ENCODE measurements at regions not wholly inside any gene's neighbourhood (a gene's known extent, or its start where the extent isn't known, plus 50 kb on each side); places are given as distances from the start of the nearest gene placed in this dataset.

DNA sequence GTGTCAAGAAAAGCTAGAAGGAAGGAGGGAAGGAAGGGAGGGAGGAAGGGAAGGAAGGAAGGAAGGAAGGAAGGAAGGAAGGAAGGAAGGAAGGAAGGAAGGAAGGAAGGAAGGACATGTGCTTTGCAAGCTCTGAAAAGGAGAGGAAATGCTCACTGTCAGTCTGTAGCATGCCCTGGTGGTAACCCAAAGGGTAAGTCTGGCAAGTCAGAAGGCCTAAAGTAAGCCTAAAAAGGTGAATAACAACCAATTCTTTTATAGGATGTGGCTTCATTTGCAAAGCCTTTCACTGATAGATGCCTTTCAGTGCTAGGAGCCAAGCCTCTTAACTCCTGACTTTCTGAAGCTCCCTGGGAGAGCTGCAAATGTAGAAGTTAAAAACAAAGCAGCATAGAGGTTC lies 542.6 kb downstream of the CFAP47 start:
- no peak overlapping the region for H3K27ac Mint-ChIP-seq
- no peaks in the 10 kb centered on the region for H3K9me3 ChIP-seq (ENCODE audit: control insufficient read depth, low read length)
- H3K36me3 ChIP-seq (ENCODE audit: control insufficient read depth, insufficient read depth, low read length) = no peaks in the 10 kb centered on the region
- H3K27me3 Mint-ChIP-seq (ENCODE audit: insufficient read depth) = no peaks in the 10 kb centered on the region
- peaks cover 40% of the 10 kb centered on the region for H3K9me3 Mint-ChIP-seq
- H3K36me3 Mint-ChIP-seq (ENCODE audit: low read depth) = no peaks in the 10 kb centered on the region
- no peak overlapping the region for H3K9ac ChIP-seq (ENCODE audit: extremely low read depth, low read length, poor library complexity, severe bottlenecking)
- H3K4me3 ChIP-seq (ENCODE audit: low read length) = no peak overlapping the region
- no peaks in the 10 kb centered on the region for H3K27me3 ChIP-seq (ENCODE audit: control insufficient read depth, insufficient read depth, low read length, poor library complexity, severe bottlenecking)
- no peaks in the 10 kb centered on the region for H3K4me1 ChIP-seq (ENCODE audit: control insufficient read depth, insufficient read depth, low read length)
- H3K4me1 Mint-ChIP-seq = no peaks in the 10 kb centered on the region
- DNase-seq = no peak
- no peak overlapping the region for H3K4me3 Mint-ChIP-seq
- no peak overlapping the region for H3K27ac ChIP-seq (ENCODE audit: low read depth, low read length)
- TF ChIP-seq, protein P1, sequence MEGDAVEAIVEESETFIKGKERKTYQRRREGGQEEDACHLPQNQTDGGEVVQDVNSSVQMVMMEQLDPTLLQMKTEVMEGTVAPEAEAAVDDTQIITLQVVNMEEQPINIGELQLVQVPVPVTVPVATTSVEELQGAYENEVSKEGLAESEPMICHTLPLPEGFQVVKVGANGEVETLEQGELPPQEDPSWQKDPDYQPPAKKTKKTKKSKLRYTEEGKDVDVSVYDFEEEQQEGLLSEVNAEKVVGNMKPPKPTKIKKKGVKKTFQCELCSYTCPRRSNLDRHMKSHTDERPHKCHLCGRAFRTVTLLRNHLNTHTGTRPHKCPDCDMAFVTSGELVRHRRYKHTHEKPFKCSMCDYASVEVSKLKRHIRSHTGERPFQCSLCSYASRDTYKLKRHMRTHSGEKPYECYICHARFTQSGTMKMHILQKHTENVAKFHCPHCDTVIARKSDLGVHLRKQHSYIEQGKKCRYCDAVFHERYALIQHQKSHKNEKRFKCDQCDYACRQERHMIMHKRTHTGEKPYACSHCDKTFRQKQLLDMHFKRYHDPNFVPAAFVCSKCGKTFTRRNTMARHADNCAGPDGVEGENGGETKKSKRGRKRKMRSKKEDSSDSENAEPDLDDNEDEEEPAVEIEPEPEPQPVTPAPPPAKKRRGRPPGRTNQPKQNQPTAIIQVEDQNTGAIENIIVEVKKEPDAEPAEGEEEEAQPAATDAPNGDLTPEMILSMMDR (conservative IDR thresholded peaks at IDR 0.05) = no peak

DNA sequence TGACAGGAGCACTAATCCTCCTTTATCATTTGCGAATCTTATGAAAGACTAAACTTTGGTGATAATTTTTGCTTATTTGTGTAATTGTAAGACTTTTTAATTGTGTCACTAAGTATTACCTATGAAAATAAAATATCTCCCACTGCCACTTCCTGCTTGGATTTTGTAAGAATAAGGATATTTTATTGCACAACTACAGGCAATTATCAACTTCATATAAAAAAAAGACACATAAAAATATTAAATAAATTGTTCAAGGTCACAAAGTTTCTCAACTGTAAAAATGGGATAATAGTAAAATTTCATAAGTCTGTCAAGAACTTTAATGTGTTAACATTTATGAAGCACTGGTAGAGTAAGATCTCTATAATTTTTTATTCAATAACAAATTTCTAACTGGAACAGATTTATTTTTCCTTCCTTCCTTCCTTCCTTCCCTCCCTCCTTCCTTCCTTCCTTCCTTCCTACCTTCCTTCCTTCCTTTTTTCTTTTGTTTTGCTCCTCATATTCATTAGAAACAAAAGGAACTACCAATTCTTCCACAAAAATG lies 527.6 kb upstream of the FAM47C start:
- Mint-ChIP-seq H3K27ac (no peak overlapping the region), H3K27me3 (ENCODE audit: insufficient read depth) (no peaks in the 10 kb centered on the region), H3K9me3 (peaks cover 25% of the 10 kb centered on the region), H3K4me3 (no peak overlapping the region), H3K36me3 (ENCODE audit: low read depth) (no peaks in the 10 kb centered on the region), H3K4me1 (no peaks in the 10 kb centered on the region)
- Histone ChIP-seq H3K4me1 (ENCODE audit: control insufficient read depth, insufficient read depth, low read length) (no peaks in the 10 kb centered on the region), H3K27ac (ENCODE audit: low read depth, low read length) (no peak overlapping the region), H3K27me3 (ENCODE audit: control insufficient read depth, insufficient read depth, low read length, poor library complexity, severe bottlenecking) (no peaks in the 10 kb centered on the region), H3K36me3 (ENCODE audit: control insufficient read depth, insufficient read depth, low read length) (no peaks in the 10 kb centered on the region), H3K9ac (ENCODE audit: extremely low read depth, low read length, poor library complexity, severe bottlenecking) (no peak overlapping the region), H3K9me3 (ENCODE audit: control insufficient read depth, low read length) (no peaks in the 10 kb centered on the region), H3K4me3 (ENCODE audit: low read length) (no peak overlapping the region)
- no peak for DNase-seq
- TF ChIP-seq, protein P1 (conservative IDR thresholded peaks at IDR 0.05) = no peak
- WGBS, 2 experiments (ENCODE audit: insufficient coverage in 1 of 2, insufficient read length in 1 of 2) = no CpG with 5 or more reads among the region's 1 CpG

DNA sequence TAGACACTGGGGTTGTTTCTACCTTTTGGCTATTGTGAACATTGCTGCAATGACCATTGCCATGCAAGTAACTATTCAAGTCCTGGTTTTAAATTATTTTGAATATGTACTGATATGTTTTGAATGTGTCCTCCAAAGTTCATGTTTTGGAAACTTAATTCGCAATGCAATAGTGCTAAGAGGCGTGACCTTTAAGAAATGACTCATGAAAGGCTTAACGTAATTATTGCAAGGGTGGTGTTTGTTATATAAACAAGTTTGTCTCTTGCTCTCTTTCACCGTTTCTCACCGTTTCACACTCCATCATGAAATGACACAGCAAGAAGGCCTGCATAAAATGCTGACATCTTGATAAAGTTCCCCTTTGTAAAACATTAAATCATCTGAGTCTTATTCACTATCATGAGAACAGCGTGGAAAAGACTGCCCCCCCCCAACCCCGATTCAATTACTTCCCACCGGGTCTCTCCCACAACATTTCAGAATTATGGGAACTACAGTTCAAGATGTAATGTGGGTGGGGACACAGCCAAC lies 506.9 kb upstream of the FAM47C start:
- H3K36me3 ChIP-seq (ENCODE audit: control insufficient read depth, insufficient read depth, low read length) = no peaks in the 10 kb centered on the region
- H3K27ac Mint-ChIP-seq = no peak overlapping the region
- no peaks in the 10 kb centered on the region for H3K4me1 Mint-ChIP-seq
- no peaks in the 10 kb centered on the region for H3K9me3 ChIP-seq (ENCODE audit: control insufficient read depth, low read length)
- H3K27ac ChIP-seq (ENCODE audit: low read depth, low read length) = no peak overlapping the region
- DNase-seq = no peak
- H3K9me3 Mint-ChIP-seq = peaks cover 64% of the 10 kb centered on the region
- no peak overlapping the region for H3K9ac ChIP-seq (ENCODE audit: extremely low read depth, low read length, poor library complexity, severe bottlenecking)
- no peaks in the 10 kb centered on the region for H3K4me1 ChIP-seq (ENCODE audit: control insufficient read depth, insufficient read depth, low read length)
- WGBS, 2 experiments (ENCODE audit: insufficient coverage in 1 of 2, insufficient read length in 1 of 2) = 98% methylated on average over 5 of the region's 8 CpGs; no CpG with 5 or more reads in 1 of the 2 experiments
- H3K4me3 Mint-ChIP-seq = no peak overlapping the region
- TF ChIP-seq, protein P1 (conservative IDR thresholded peaks at IDR 0.05) = no peak
- no peak overlapping the region for H3K4me3 ChIP-seq (ENCODE audit: low read length)
- no peaks in the 10 kb centered on the region for H3K27me3 Mint-ChIP-seq (ENCODE audit: insufficient read depth)
- H3K36me3 Mint-ChIP-seq (ENCODE audit: low read depth) = no peaks in the 10 kb centered on the region
- H3K27me3 ChIP-seq (ENCODE audit: control insufficient read depth, insufficient read depth, low read length, poor library complexity, severe bottlenecking) = no peaks in the 10 kb centered on the region

Data from endodermal cell (in vitro differentiated cells).